AG10803 (cell line): ENCODE measurements at regions not wholly inside any gene's neighbourhood (a gene's known extent, or its start where the extent isn't known, plus 50 kb on each side); places are given as distances from the start of the nearest gene placed in this dataset.

ENCODE experiments used
- DNase-seq: peaks from one replicate; pipeline ENCODE4 v3.0.0; 2010; ENCODE audit warnings: low read depth
- H3K4me3 ChIP-seq: 2 replicates; pipeline ENCODE4 v1.5.1; 2011; ENCODE audit warnings: mild to moderate bottlenecking, low read length, control low read depth
- TF ChIP-seq, protein P1 (sequence below): conservative IDR thresholded peaks from 2 replicates; pipeline ENCODE4 v1.5.1; 2011; ENCODE audit warnings: mild to moderate bottlenecking, low read length, control low read depth, inconsistent platforms

- no peak for DNase-seq
- TF ChIP-seq, protein P1, sequence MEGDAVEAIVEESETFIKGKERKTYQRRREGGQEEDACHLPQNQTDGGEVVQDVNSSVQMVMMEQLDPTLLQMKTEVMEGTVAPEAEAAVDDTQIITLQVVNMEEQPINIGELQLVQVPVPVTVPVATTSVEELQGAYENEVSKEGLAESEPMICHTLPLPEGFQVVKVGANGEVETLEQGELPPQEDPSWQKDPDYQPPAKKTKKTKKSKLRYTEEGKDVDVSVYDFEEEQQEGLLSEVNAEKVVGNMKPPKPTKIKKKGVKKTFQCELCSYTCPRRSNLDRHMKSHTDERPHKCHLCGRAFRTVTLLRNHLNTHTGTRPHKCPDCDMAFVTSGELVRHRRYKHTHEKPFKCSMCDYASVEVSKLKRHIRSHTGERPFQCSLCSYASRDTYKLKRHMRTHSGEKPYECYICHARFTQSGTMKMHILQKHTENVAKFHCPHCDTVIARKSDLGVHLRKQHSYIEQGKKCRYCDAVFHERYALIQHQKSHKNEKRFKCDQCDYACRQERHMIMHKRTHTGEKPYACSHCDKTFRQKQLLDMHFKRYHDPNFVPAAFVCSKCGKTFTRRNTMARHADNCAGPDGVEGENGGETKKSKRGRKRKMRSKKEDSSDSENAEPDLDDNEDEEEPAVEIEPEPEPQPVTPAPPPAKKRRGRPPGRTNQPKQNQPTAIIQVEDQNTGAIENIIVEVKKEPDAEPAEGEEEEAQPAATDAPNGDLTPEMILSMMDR: no peak
Observed at GRCh38 chr7:17668122-17668521, 272.2 kb downstream of the SNX13 start.

DNA sequence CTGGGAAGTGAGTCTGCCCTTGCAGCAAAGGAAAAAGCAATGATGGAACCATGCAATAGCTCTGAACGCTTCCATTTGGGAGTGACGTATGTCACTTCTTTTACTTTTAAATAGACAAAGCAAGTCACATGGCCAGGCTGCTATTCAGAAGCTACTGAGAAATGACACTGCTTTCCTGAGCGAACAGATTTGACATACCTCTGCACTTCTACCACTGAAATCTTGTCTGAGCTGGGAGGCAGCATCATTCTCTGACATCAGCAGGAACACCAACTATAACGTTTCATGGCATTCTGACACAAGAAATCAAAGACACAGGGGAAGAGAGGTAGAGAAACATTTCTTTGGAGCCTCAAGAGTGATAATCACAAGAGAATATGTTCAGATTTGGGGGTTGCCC is 271.1 kb downstream of the SNX13 start:
- no peak for DNase-seq
- TF ChIP-seq, protein P1: no peak

More at GRCh38 chr7:17668122-17668521, 272.2 kb downstream of the SNX13 start:
- H3K4me3 ChIP-seq: no peak overlapping the region

DNA sequence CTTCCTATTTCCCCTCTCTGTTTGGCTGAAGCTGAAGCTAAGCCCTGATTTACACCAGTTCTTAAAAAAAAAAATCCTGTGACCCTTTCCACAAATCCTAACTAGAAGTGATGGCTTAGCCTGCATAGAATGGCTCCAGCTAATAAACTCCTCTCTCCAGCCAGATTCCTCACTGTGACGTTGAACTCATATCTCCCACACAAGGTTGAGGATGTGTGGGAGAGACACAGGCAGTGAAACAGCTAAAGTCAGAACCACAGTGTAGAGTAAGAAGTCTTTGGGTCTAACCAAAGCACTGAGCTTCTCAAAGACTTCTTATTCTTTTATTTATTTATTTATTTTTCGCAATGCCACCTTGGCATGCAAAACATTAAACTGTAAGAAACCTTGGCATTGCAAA is 268.3 kb downstream of the SNX13 start:
- H3K4me3 ChIP-seq: no peak overlapping the region
- DNase-seq: no peak
- TF ChIP-seq, protein P1: no peak

More for the DNA sequence above, 271.1 kb downstream of the SNX13 start:
- no peak overlapping the region for H3K4me3 ChIP-seq

DNA sequence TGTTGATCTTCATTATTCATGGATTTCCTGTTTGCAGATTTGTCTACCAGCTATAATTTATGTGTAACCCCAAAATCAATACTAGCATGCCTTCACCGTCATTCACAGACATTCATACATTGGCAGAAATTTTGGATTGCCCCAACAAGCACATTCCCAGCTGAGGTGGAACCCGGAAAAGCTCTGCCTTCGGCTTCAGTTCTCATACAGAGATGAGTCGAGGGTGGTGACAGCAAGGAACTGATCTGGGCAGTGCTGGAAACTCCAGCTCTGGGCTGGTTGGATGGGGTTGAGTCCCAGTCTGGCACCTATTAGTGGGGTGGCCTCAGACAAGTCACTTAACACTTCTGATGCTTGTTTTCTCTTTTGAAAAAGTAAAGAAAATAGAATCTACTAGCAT is 267.5 kb downstream of the SNX13 start:
- no peak overlapping the region for H3K4me3 ChIP-seq
- no peak for DNase-seq
- TF ChIP-seq, protein P1: no peak

DNA sequence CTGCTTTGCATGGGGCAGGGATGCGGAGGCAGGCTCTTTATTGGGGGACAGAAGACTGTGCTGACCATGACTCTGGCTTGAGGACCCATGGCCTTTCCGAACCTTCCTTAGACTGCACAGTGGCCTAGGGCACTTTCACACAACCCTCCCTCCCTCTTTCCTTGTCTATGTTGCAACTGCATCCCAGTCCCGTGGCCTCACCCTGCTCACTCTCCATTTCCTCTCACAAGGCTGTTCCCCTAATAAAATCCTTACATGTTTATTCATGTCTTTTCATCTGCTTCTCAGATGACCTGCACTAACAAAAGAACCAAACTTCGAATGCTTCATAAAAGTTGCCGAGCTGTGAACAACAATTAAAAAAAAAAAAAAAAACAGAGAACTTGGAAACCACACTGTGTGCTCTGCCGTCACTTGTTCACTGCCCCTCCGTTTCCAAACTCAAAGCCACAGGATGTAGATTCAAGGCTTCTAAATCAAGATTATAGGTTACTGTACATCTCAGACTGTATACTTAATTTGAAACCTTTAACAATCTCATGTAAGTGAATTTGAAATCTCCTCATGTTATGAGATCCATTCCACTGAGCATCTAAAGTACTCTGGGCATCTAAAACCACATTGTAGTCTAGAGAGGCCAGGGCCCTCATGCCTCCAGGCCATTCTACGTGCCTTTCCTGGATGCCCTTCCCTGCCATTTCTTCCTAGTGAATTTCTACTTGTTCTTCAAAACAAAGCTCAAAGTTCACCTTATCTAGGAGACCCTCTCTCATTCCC is 265.9 kb downstream of the SNX13 start:
- TF ChIP-seq, protein P1: no peak
- peak; percentile 56 for DNase-seq

GRCh38 chr7:17674943-17675608 is 265.2 kb downstream of the SNX13 start:
- no peak overlapping the region for H3K4me3 ChIP-seq

More for the DNA sequence above, 265.9 kb downstream of the SNX13 start:
- H3K4me3 ChIP-seq: no peak overlapping the region

More at GRCh38 chr7:17674943-17675608, 265.2 kb downstream of the SNX13 start:
- TF ChIP-seq, protein P1: no peak
- DNase-seq: no peak
